HG02763 (cell line): ENCODE measurements at regions not wholly inside any gene's neighbourhood (a gene's known extent, or its start where the extent isn't known, plus 50 kb on each side); places are given as distances from the start of the nearest gene placed in this dataset.
"Not testable (repeated sequence)": the region's sequence is repeated elsewhere in the genome, so short reads cannot be mapped to it uniquely, and the experiment has no call there.

ENCODE experiments used
- ATAC-seq: cut with Tn5 transposase; IDR thresholded peaks from one replicate; pipeline ENCODE4 v1.9.1; 2021; ENCODE audit warnings: mild to moderate bottlenecking, moderate library complexity; ENCODE audit not compliant: unreplicated experiment

GRCh38 chr12:87025976-87026375 is 769.8 kb upstream of the MGAT4C start:
- no peak for ATAC-seq

- ATAC-seq: no peak
Measured at GRCh38 chr12:87021400-87021799, 765.2 kb upstream of the MGAT4C start.

- ATAC-seq: no peak
Measured at GRCh38 chr12:87020071-87020470, 763.9 kb upstream of the MGAT4C start.

- ATAC-seq: no peak
Measured at GRCh38 chr12:87015352-87015751, 759.2 kb upstream of the MGAT4C start.

GRCh38 chr12:87008785-87009384 is 752.7 kb upstream of the MGAT4C start:
- ATAC-seq: no peak

- ATAC-seq: no peak
Measured at GRCh38 chr12:87001102-87001501, 744.9 kb upstream of the MGAT4C start.

- ATAC-seq: no peak
Measured at GRCh38 chr12:86985298-86985697, 729.1 kb upstream of the MGAT4C start.

GRCh38 chr12:86970595-86970994 is 714.4 kb upstream of the MGAT4C start:
- ATAC-seq: not testable (repeated sequence)

- ATAC-seq: no peak
Measured at GRCh38 chr12:86959766-86960458, 703.7 kb upstream of the MGAT4C start.

GRCh38 chr12:86950444-86950843 is 694.3 kb upstream of the MGAT4C start:
- ATAC-seq: no peak

GRCh38 chr12:86950043-86950442 is 693.9 kb upstream of the MGAT4C start:
- no peak for ATAC-seq

- ATAC-seq: no peak
Measured at GRCh38 chr12:86948851-86949250, 692.7 kb upstream of the MGAT4C start.

- no peak for ATAC-seq
Measured at GRCh38 chr12:86945685-86946196, 689.5 kb upstream of the MGAT4C start.

- not testable (repeated sequence) for ATAC-seq
Measured at GRCh38 chr12:86944197-86944819, 688.1 kb upstream of the MGAT4C start.

GRCh38 chr12:86931714-86932113 is 675.5 kb upstream of the MGAT4C start:
- no peak for ATAC-seq

GRCh38 chr12:86929962-86930361 is 673.8 kb upstream of the MGAT4C start:
- no peak for ATAC-seq

GRCh38 chr12:86917121-86917520 is 660.9 kb upstream of the MGAT4C start:
- ATAC-seq: no peak

GRCh38 chr12:86914721-86915120 is 658.5 kb upstream of the MGAT4C start:
- no peak for ATAC-seq

GRCh38 chr12:86911973-86912372 is 655.8 kb upstream of the MGAT4C start:
- no peak for ATAC-seq

GRCh38 chr12:86903159-86903558 is 647.0 kb upstream of the MGAT4C start:
- ATAC-seq: no peak

- no peak for ATAC-seq
Measured at GRCh38 chr12:86860776-86861175, 604.6 kb upstream of the MGAT4C start.

GRCh38 chr12:86852451-86852850 is 596.3 kb upstream of the MGAT4C start:
- ATAC-seq: no peak
